GM06990 (cell line): ENCODE measurements at regions not wholly inside any gene's neighbourhood (a gene's known extent, or its start where the extent isn't known, plus 50 kb on each side); places are given as distances from the start of the nearest gene placed in this dataset.

ENCODE experiments used
- DNase-seq: peaks from one replicate; pipeline ENCODE4 v3.0.0-alpha.2; 2011; ENCODE audit not compliant: insufficient read length; ENCODE audit errors: extremely low read depth
- H3K27me3 ChIP-seq: replicated peaks from 2 replicates; pipeline ENCODE4 v1.6.0; 2011; ENCODE audit warnings: low read length; ENCODE audit not compliant: control insufficient read depth, insufficient read depth
- H3K36me3 ChIP-seq: 2 replicates; pipeline ENCODE4 v1.5.1; 2011; ENCODE audit warnings: low read length; ENCODE audit not compliant: control insufficient read depth, insufficient read depth
- H3K4me3 ChIP-seq: replicated peaks from 2 replicates; pipeline ENCODE4 v1.5.1; 2011; ENCODE audit warnings: low read depth, mild to moderate bottlenecking, control low read depth, low read length
- CTCF ChIP-seq: IDR thresholded peaks from 2 replicates; pipeline ENCODE4 v1.5.1; 2011; ENCODE audit warnings: low read length, control low read depth, mild to moderate bottlenecking, inconsistent platforms; ENCODE audit not compliant: insufficient read depth, poor library complexity, severe bottlenecking

- Histone ChIP-seq H3K4me3 (no peak overlapping the region), H3K27me3 (no peaks in the 10 kb centered on the region), H3K36me3 (no peaks in the 10 kb centered on the region)
- no peak for TF ChIP-seq CTCF
- DNase-seq = no peak
Observed at GRCh38 chr4:111066001-111066400, 443.1 kb upstream of the PITX2 start.

GRCh38 chr4:111066447-111066846, 443.6 kb upstream of the PITX2 start:
- DNase-seq = no peak
- no peaks in the 10 kb centered on the region for H3K36me3 ChIP-seq
- H3K4me3 ChIP-seq = no peak overlapping the region
- TF ChIP-seq CTCF = no peak
- H3K27me3 ChIP-seq = no peaks in the 10 kb centered on the region

- no peaks in the 10 kb centered on the region for H3K36me3 ChIP-seq
- no peak for DNase-seq
- no peak overlapping the region for H3K4me3 ChIP-seq
- TF ChIP-seq CTCF = no peak
- H3K27me3 ChIP-seq = no peaks in the 10 kb centered on the region
Observed at GRCh38 chr4:111066887-111067286, 444.0 kb upstream of the PITX2 start.

GRCh38 chr4:111068883-111069282, 446.0 kb upstream of the PITX2 start:
- no peak for DNase-seq
- TF ChIP-seq CTCF = no peak
- H3K36me3 ChIP-seq = no peaks in the 10 kb centered on the region
- no peak overlapping the region for H3K4me3 ChIP-seq
- no peaks in the 10 kb centered on the region for H3K27me3 ChIP-seq

- DNase-seq = no peak
Observed at GRCh38 chr4:111070390-111070789, 447.5 kb upstream of the PITX2 start.

More at GRCh38 chr4:111070390-111070789, 447.5 kb upstream of the PITX2 start:
- Histone ChIP-seq H3K27me3 (no peaks in the 10 kb centered on the region), H3K4me3 (no peak overlapping the region), H3K36me3 (no peaks in the 10 kb centered on the region)
- no peak for TF ChIP-seq CTCF
